Skeletal muscle cell (primary cell): ENCODE measurements at regions not wholly inside any gene's neighbourhood (a gene's known extent, or its start where the extent isn't known, plus 50 kb on each side); places are given as distances from the start of the nearest gene placed in this dataset.

ENCODE experiments used
- DNase-seq: peaks from one replicate; pipeline ENCODE4 v3.0.0-alpha.2; 2010; ENCODE audit warnings: low read depth
- H3K4me3 ChIP-seq: 2 replicates; pipeline ENCODE4 v1.5.1; 2011; ENCODE audit warnings: low read depth, mild to moderate bottlenecking, control low read depth, low read length, moderate library complexity

- H3K4me3 ChIP-seq = no peak overlapping the region
- DNase-seq = no peak
Measured at GRCh38 chr19:32141840-32142511, 203.4 kb upstream of the ZNF507 start.

- H3K4me3 ChIP-seq = no peak overlapping the region
- no peak for DNase-seq
Measured at GRCh38 chr19:32146664-32147063, 198.7 kb upstream of the ZNF507 start.

GRCh38 chr19:32150605-32151004, 194.8 kb upstream of the ZNF507 start:
- H3K4me3 ChIP-seq = no peak overlapping the region
- no peak for DNase-seq

GRCh38 chr19:32154418-32154817, 191.0 kb upstream of the ZNF507 start:
- H3K4me3 ChIP-seq = no peak overlapping the region
- no peak for DNase-seq

- no peak overlapping the region for H3K4me3 ChIP-seq
- no peak for DNase-seq
Measured at GRCh38 chr19:32164384-32164992, 180.9 kb upstream of the ZNF507 start.

- no peak overlapping the region for H3K4me3 ChIP-seq
- no peak for DNase-seq
Measured at GRCh38 chr19:32165141-32165540, 180.3 kb upstream of the ZNF507 start.

- no peak for DNase-seq
- no peak overlapping the region for H3K4me3 ChIP-seq
Measured at GRCh38 chr19:32165750-32166149, 179.7 kb upstream of the ZNF507 start.

DNA sequence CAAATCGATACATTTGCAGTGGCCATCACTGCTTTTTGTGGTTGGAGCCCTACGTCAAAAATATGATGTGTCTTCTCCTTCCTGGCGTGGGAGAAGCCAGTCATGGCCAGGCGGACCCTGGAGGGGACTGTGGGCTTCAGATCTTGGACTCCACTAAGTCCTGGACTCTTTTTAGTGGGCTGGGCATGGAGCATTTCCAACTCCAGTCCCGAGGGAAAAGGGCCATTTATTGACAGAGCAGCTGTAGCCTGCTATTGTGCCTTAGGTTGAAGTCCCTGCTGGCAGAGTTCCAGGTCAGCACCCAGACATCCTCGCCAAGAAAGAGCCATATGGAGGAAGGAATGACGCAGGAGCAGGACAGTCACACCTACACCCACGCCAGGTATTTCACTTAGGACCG, 179.2 kb upstream of the ZNF507 start:
- no peak for DNase-seq
- no peak overlapping the region for H3K4me3 ChIP-seq

GRCh38 chr19:32168111-32168510, 177.3 kb upstream of the ZNF507 start:
- DNase-seq = no peak
- no peak overlapping the region for H3K4me3 ChIP-seq

DNA sequence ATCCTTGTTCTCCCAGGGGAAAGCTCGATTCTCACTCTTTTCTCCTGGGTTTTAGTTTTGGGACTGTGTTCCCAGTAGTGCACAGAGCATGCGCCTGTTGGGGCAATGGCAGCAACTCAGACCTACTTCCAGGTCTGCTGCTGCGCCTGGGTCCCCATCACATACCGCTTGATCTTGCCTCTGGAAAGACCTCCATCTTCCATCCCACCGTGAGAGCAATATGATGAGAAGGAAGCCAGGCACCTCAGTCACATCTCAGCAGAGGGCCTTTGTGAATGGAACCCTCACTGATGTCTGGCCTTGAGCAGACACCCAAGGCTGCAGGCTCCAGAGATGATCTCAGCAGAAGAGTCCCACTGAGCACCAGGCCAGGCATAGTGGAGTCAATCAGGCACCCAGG, 176.8 kb upstream of the ZNF507 start:
- H3K4me3 ChIP-seq = no peak overlapping the region

DNA sequence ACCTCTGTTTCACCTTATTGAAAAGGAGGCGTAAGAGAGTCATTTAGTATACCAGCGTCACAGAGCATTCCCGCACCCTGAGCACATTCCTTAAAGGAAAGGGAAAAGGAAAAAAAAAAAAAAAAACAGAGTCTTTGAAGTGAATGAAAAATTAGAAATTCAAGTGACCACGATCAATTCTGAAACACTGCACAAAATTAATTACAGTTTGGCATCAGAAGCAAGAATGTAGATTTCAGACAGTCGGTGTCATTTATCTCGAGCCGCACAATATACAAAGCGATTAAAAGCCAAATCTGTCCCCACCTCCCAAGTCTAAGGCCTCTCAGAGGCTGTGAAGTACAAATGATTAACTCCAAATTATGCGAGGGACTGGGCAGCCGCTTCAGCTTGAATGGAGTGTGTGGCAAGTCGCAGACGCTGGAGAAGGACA, 173.7 kb upstream of the ZNF507 start:
- H3K4me3 ChIP-seq = no peak overlapping the region
- no peak for DNase-seq

More for the DNA sequence above, 176.8 kb upstream of the ZNF507 start:
- no peak for DNase-seq

- H3K4me3 ChIP-seq = no peak overlapping the region
- no peak for DNase-seq
Measured at GRCh38 chr19:32172566-32173160, 172.7 kb upstream of the ZNF507 start.

DNA sequence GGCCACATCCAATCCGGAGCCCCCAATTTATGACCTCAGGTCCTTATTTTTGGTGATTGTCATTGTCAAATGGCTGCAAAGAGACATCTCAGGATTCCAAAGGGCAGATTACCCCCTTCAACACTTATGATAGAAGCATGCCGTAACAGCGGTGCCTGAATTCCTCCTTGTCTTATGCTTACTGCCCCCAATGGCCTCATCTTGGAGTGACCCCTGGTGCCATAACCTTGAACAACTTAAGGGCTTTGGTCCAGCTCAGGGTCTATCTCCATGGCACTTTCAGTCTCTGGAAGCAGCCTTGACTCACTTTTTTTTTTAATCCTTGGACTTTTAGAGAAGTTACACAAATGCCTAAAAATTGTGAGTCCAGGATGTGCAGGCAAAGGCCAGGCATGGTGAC, 171.6 kb upstream of the ZNF507 start:
- no peak overlapping the region for H3K4me3 ChIP-seq
- no peak for DNase-seq

GRCh38 chr19:32174386-32175113, 170.9 kb upstream of the ZNF507 start:
- no peak overlapping the region for H3K4me3 ChIP-seq
- DNase-seq = no peak

- no peak for DNase-seq
- H3K4me3 ChIP-seq = no peak overlapping the region
Measured at GRCh38 chr19:32176591-32176990, 168.8 kb upstream of the ZNF507 start.

DNA sequence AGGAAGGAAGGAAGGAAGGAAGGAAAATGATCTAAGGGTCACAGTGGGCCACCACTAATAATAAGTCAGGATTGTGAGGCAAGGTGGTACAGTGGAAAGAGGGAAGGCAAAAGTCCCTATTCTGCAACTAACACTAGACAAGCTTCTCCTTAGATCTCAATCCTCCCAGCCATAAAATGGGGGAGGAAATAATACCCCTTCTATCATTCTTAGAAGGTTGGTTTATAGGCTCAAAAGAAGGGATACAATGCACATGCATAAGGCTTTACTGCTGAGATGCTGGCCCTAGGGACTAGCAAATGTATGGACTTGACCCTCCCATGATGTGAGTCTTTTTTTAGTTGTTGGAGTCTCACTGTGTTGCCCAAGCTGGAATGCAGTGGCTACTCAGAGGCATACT, 167.7 kb upstream of the ZNF507 start:
- H3K4me3 ChIP-seq = no peak overlapping the region
- no peak for DNase-seq

DNA sequence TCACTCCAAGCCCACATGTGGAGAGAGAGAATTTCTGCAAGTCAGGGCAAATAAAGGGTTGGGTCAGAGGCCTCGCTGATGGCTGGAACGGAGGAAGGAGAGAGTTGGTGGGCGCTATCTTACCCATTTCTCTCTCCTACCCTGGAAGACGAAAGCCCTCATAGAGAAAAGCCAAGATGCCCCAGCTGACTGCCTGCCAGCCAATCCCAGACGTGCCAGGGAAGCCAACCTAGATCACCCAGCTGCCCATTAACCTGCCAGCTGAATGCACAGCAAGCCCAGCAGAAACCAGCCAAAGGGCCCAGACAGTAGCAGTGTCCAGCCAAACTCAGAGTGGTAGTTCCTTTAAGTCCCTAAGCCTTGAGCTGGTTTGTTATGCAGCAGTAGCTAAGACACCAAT, 167.0 kb upstream of the ZNF507 start:
- H3K4me3 ChIP-seq = no peak overlapping the region
- DNase-seq = no peak

DNA sequence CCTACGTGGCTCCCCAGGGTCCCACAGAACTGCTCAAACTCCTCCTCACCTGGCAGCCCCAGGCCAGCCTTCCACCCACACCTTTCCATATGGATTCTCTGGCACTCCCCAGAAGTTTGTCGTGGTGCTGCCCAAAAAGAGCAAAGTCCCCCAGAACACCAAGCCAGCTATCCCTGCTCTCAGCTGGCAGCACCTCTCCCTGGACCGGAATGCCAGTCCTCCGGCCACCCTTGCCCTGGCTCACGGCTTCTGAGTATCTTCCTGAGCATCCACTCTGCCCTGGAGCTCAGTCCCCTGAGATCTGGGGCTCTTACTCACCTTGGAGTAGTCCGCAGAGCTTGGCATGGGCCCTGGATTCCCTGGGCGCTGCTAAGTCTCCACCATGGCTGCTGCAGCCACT, 166.5 kb upstream of the ZNF507 start:
- H3K4me3 ChIP-seq = no peak overlapping the region
- DNase-seq = no peak

DNA sequence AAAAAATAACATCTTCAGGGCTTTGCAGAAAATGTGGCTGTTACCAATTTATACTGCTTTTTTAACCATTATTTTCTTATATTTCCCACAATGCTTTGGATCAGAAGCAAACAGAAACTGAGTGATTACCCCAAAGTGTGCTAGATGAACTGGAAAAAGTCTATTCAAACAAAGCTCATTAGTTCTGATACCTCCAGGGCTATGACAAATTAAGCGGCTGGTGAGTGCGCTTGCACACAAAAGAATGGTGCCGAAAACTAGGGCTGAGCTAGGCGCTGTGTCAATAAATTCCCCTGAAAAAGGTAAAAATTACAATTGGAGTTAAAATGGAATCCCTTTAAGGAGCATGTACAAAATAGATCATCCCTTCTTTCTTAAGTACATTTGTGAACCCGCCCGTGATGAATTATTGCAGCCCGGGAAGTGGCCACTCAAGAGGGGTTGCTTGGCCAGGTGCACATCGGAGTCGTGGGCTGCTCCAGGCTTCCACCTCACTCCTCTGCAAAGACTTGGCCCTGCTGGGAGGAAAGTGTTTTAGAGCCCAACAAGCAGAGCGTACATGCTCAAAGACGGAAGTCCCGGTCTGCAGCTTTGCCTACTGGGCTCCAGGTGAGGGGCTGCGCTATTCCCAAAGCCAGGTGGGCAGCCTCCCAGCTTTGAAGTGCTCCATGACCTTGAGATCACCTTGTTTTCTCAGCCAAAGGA, 164.0 kb upstream of the ZNF507 start:
- no peak overlapping the region for H3K4me3 ChIP-seq

More for the DNA sequence above, 164.0 kb upstream of the ZNF507 start:
- DNase-seq = no peak
